Gastroesophageal sphincter (tissue), 4 donors: ENCODE measurements at regions not wholly inside any gene's neighbourhood (a gene's known extent, or its start where the extent isn't known, plus 50 kb on each side); places are given as distances from the start of the nearest gene placed in this dataset.

Experiments used
- ATAC-seq: fragments of 150-250 bp; one replicate; pipeline ENCODE4 v1.9.1; 2016; ENCODE audit warnings: mild to moderate bottlenecking, moderate library complexity
- H3K27ac ChIP-seq, 4 donors: fragments of 200-600 bp; sonication (generic) in 3 of 4; 1 replicate in 3 of 4; 2 replicates in 1 of 4; pipeline ENCODE4 v1.5.1; 2016 to 2019
- H3K27me3 ChIP-seq: fragments of 200-600 bp; sonication (generic); one replicate; pipeline ENCODE4 v1.5.1; 2019
- H3K36me3 ChIP-seq, 2 donors: fragments of 200-600 bp; sonication (generic); one replicate each; pipeline ENCODE4 v1.5.1; 2019; ENCODE audit warnings: control low read depth in 1 of 2
- H3K4me1 ChIP-seq, 3 donors: fragments of 200-600 bp; sonication (generic); 1 replicate in 2 of 3; 2 replicates in 1 of 3; pipeline ENCODE4 v1.5.1; 2016 to 2019; ENCODE audit warnings: control low read depth in 2 of 3
- H3K4me3 ChIP-seq, 2 donors: fragments of 200-600 bp; sonication (generic); one replicate each; pipeline ENCODE4 v1.5.1; 2019; ENCODE audit warnings: mild to moderate bottlenecking in 1 of 2, moderate library complexity in 1 of 2
- H3K9me3 ChIP-seq, 3 donors: fragments of 200-600 bp; sonication (generic); one replicate each; pipeline ENCODE4 v1.5.1; 2017 to 2019; ENCODE audit warnings: control low read depth in 2 of 3
- EP300 ChIP-seq: sonication (generic); formaldehyde crosslinking; IDR thresholded peaks from one replicate; pipeline ENCODE4 v1.6.1; 2017; ENCODE audit warnings: antibody characterized with exemption, mild to moderate bottlenecking
- POLR2A ChIP-seq, 2 donors: fragments of 450-650 bp; IDR thresholded peaks; one replicate each; pipeline ENCODE4 v1.6.1; 2017; ENCODE audit warnings: antibody characterized with exemption in 2 of 2, mild to moderate bottlenecking in 2 of 2, moderate library complexity in 1 of 2
- POLR2AphosphoS5 ChIP-seq: sonication (generic); formaldehyde crosslinking; IDR thresholded peaks from one replicate; pipeline ENCODE4 v1.6.1; 2017; ENCODE audit warnings: antibody characterized with exemption
- WGBS, 2 donors: methylation state at CpG; one replicate each; pipeline ENCODE4 v1.1.5; 2018; ENCODE audit warnings: low coverage in 1 of 2; 5-methylcytosine and 5-hydroxymethylcytosine counted together
- TF ChIP-seq, protein P1 (sequence below), 4 experiments: fragments of 200-600 bp in 2 of 4; fragments of 450-650 bp in 2 of 4; sonication (generic) in 1 of 4; IDR thresholded peaks; one replicate each; pipeline ENCODE4 v1.5.1; 2017 to 2019; ENCODE audit warnings: antibody characterized with exemption in 4 of 4, mild to moderate bottlenecking in 2 of 4, moderate library complexity in 2 of 4

DNA sequence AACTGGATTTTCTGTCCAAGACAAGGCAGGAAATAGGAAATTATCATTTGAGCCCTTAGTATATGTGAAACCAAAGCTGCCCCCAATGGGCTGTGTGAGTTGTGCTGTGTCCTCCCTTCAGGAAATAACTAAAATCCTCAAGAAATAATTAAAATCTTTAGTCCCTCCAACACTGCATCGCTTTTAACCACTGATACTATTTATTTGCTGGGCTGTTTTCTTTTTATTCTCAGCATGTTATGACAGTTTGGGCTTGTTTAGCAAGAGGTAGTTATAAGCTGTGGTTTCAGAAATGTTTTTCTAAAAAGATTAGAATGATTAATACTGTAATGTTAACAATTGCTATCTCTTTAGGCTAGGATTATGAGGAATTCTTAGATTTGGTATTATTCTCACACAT, 187.0 kb upstream of the KCNN2 start:
- H3K36me3 ChIP-seq = no peaks in the 10 kb centered on the region
- ATAC-seq = no peak
- H3K9me3 ChIP-seq = peaks cover 0 to 10% (median 0%) of the 10 kb centered on the region in 3 donors
- 35 to 75% methylated on average over 1 of the region's 1 CpG for WGBS, 2 donors
- H3K27me3 ChIP-seq = no peaks in the 10 kb centered on the region
- H3K4me1 ChIP-seq = no peaks in the 10 kb centered on the region
- no peak overlapping the region for H3K4me3 ChIP-seq
- H3K27ac ChIP-seq = no peak overlapping the region
- TF ChIP-seq, protein P1, sequence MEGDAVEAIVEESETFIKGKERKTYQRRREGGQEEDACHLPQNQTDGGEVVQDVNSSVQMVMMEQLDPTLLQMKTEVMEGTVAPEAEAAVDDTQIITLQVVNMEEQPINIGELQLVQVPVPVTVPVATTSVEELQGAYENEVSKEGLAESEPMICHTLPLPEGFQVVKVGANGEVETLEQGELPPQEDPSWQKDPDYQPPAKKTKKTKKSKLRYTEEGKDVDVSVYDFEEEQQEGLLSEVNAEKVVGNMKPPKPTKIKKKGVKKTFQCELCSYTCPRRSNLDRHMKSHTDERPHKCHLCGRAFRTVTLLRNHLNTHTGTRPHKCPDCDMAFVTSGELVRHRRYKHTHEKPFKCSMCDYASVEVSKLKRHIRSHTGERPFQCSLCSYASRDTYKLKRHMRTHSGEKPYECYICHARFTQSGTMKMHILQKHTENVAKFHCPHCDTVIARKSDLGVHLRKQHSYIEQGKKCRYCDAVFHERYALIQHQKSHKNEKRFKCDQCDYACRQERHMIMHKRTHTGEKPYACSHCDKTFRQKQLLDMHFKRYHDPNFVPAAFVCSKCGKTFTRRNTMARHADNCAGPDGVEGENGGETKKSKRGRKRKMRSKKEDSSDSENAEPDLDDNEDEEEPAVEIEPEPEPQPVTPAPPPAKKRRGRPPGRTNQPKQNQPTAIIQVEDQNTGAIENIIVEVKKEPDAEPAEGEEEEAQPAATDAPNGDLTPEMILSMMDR (IDR thresholded peaks at IDR 0.05) = no peak
- TF ChIP-seq EP300 (no peak), POLR2A (IDR thresholded peaks at IDR 0.05) (no peak), POLR2AphosphoS5 (no peak)

DNA sequence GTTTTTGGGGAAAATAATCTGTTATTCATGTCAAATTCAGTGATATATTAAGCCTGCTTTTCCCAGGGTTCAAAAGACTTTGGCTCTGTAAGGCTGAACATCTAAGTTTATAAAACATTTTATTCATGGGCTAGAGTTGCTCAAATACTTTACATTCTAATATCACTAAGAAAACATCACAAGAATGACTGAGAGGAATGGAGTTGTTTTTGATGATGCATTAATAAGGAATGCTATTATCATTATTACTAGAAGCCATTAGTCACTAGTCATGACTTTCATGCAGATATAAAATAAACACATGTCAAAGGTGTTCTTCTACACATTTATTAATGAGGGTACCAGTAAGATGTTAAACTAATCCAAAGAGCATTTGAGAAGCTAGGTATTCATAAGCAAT, 185.5 kb upstream of the KCNN2 start:
- no peaks in the 10 kb centered on the region for H3K4me1 ChIP-seq
- H3K36me3 ChIP-seq = no peaks in the 10 kb centered on the region
- H3K9me3 ChIP-seq = peaks cover 0 to 10% (median 0%) of the 10 kb centered on the region in 3 donors
- no peak overlapping the region for H3K27ac ChIP-seq
- no peak for ATAC-seq
- no peaks in the 10 kb centered on the region for H3K27me3 ChIP-seq
- TF ChIP-seq POLR2A (IDR thresholded peaks at IDR 0.05) (no peak), POLR2AphosphoS5 (no peak), EP300 (no peak)
- TF ChIP-seq, protein P1 (IDR thresholded peaks at IDR 0.05) = no peak
- H3K4me3 ChIP-seq = no peak overlapping the region

DNA sequence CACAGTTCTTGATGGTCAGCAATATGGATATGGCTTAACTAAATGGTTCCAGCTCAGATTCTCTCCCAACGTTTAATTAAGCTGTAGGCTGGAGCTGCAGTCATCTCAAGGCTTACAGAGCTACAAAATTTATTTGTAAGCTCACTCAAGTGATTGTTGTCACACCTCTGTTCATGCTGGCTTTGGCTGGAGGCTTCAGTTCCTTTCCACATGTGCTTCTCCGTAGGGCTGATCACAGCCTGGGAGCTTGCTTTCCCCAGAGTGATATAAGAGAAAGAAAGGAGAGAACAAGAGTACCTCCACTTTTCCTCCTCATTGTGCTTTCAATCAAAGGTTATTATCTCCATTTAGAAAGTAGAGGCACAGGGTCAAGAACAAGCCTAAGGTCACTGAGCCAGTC, 182.7 kb upstream of the KCNN2 start:
- ATAC-seq = no peak
- 19% methylated on average over 2 of the region's 2 CpGs; no CpG with 5 or more reads in 1 of the 2 donors for WGBS, 2 donors

DNA sequence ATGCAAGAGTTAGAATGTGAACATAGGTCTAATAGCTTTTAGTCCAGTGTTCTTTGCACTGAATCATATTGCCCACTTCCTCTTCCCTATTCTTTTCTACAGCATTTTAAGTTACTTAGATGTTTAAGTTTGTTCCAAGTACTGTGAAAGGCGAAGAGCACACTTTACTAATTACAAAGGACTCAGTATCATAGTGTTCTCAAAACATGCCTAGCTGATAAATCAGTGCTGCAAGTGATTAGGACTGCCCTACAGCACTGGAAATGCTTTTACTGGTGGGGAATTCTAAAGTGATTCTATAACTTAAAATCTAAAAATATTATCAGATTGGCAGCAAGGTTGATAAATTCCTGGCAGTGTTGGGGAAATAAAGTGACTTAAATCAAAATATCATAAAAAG, 177.9 kb upstream of the KCNN2 start:
- peaks cover 0 to 5% (median 0%) of the 10 kb centered on the region in 3 donors for H3K9me3 ChIP-seq
- no peak overlapping the region for H3K4me3 ChIP-seq
- H3K27me3 ChIP-seq = no peaks in the 10 kb centered on the region
- ATAC-seq = no peak
- no peak overlapping the region for H3K27ac ChIP-seq
- TF ChIP-seq POLR2AphosphoS5 = no peak
- TF ChIP-seq POLR2A (IDR thresholded peaks at IDR 0.05) = no peak
- no peak for TF ChIP-seq EP300
- TF ChIP-seq, protein P1 (IDR thresholded peaks at IDR 0.05) = no peak
- H3K4me1 ChIP-seq = no peaks in the 10 kb centered on the region
- WGBS, 2 donors = 77 to 100% methylated on average over 1 of the region's 1 CpG
- no peaks in the 10 kb centered on the region for H3K36me3 ChIP-seq

More for the DNA sequence above, 182.7 kb upstream of the KCNN2 start:
- TF ChIP-seq, protein P1 (IDR thresholded peaks at IDR 0.05) = no peak
- no peak for TF ChIP-seq POLR2A (IDR thresholded peaks at IDR 0.05)
- TF ChIP-seq EP300 = no peak
- TF ChIP-seq POLR2AphosphoS5 = no peak
- H3K4me1 ChIP-seq = no peaks in the 10 kb centered on the region
- H3K4me3 ChIP-seq = no peak overlapping the region
- H3K27ac ChIP-seq = no peak overlapping the region
- H3K9me3 ChIP-seq = peaks cover 0 to 5% (median 0%) of the 10 kb centered on the region in 3 donors
- no peaks in the 10 kb centered on the region for H3K36me3 ChIP-seq
- no peaks in the 10 kb centered on the region for H3K27me3 ChIP-seq

DNA sequence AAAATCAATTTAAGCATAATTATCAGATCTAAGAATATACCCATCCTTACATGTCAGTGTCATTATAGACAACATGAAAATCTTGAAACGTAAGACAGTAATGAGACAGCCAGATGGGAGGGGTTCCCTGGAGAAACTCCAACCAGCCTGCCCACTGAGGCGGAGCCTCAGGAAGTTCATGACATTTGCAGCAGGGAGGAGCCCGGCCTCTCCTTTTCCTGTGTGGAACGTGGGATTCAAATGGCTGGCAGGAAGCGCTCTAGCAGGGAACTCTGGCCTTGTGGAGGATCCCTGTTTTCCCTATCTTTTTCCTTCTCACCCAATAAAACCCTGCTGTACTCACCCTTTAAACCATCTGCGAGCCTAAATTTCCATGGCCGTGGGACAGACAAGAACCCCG, 176.6 kb upstream of the KCNN2 start:
- Histone ChIP-seq H3K27ac (no peak overlapping the region), H3K27me3 (no peaks in the 10 kb centered on the region), H3K36me3 (no peaks in the 10 kb centered on the region), H3K4me3 (no peak overlapping the region), H3K9me3 (peaks cover 0 to 5% (median 0%) of the 10 kb centered on the region in 3 donors), H3K4me1 (no peaks in the 10 kb centered on the region)
- TF ChIP-seq EP300 (no peak), POLR2AphosphoS5 (no peak), POLR2A (IDR thresholded peaks at IDR 0.05) (no peak)
- TF ChIP-seq, protein P1 (IDR thresholded peaks at IDR 0.05) = no peak
- 60 to 65% methylated on average over 1 to 6 of the region's 8 CpGs for WGBS, 2 donors
- no peak for ATAC-seq
